Endothelial cell of umbilical vein (primary cell): ENCODE measurements at regions not wholly inside any gene's neighbourhood (a gene's known extent, or its start where the extent isn't known, plus 50 kb on each side); places are given as distances from the start of the nearest gene placed in this dataset.

Experiments
- BruUV-seq: library from RNA; stranded (reverse); fragments of 400-500 nt; replicated peaks from 2 replicates; lab custom pipeline; 2021; lab: Mats Ljungman, UMichigan
- CTCF ChIA-PET: fragments of 300-600, 350-600 bp; sonication (Branson Sonifier 250); formaldehyde crosslinking; loops from one replicate; lab custom pipeline; 2021; ENCODE audit warnings: antibody characterized with exemption, inconsistent platforms; lab: Charles Lee
- POLR2A ChIA-PET: fragments of 300-600, 350-600 bp; sonication (Branson Sonifier 250); formaldehyde crosslinking; loops from one replicate; lab custom pipeline; 2021; ENCODE audit warnings: antibody characterized with exemption, inconsistent platforms; lab: Charles Lee
- DNase-seq: peaks from one replicate; pipeline ENCODE4 v3.0.0-alpha.2; 2011; ENCODE audit warnings: low read depth, low spot score
- FAIRE-seq: peaks from 2 replicates; lab custom pipeline; 2011; peaks lifted over from hg19 to GRCh38; lab: Jason Lieb, UNC
- H2AFZ ChIP-seq: 2 replicates; pipeline ENCODE4 v1.6.0; 2012; ENCODE audit warnings: low read depth, low read length, control low read depth, inconsistent platforms
- H3K27ac ChIP-seq: 2 replicates; pipeline ENCODE4 v1.5.1; 2011; ENCODE audit warnings: low read depth, mild to moderate bottlenecking, control low read depth, low read length, moderate library complexity; ENCODE audit not compliant: insufficient read depth
- H3K27me3 ChIP-seq, 2 experiments: 2 replicates each; pipeline versions ENCODE4 v1.6.0 to v1.6.1; 2011; ENCODE audit warnings: low read length in 2 of 2, mixed read lengths in 1 of 2; ENCODE audit not compliant: control insufficient read depth in 2 of 2, insufficient read depth in 2 of 2
- H3K36me3 ChIP-seq, 2 experiments: 2 replicates in 1 of 2; 3 replicates in 1 of 2; pipeline ENCODE4 v1.5.1; 2011; ENCODE audit warnings: low read length in 2 of 2, mild to moderate bottlenecking in 1 of 2, moderate library complexity in 1 of 2; ENCODE audit not compliant: control insufficient read depth in 2 of 2, insufficient read depth in 2 of 2; ENCODE audit errors: extremely low read depth in 1 of 2
- H3K4me1 ChIP-seq: 3 replicates; pipeline ENCODE4 v1.5.1; 2011; ENCODE audit warnings: mild to moderate bottlenecking, low read length; ENCODE audit not compliant: control insufficient read depth, insufficient read depth; ENCODE audit errors: extremely low read depth
- H3K4me2 ChIP-seq: 2 replicates; pipeline ENCODE4 v1.6.1; 2011; ENCODE audit warnings: low read length, control low read depth, mixed read lengths; ENCODE audit not compliant: insufficient read depth
- H3K4me3 ChIP-seq, 3 experiments: fragments of 200-600 bp in 1 of 3; sonication (generic), shearing (Covaris generic) in 1 of 3; replicated peaks in 1 of 3; 2 replicates each; pipeline ENCODE4 v1.5.1; 2011 to 2016; ENCODE audit warnings: control low read depth in 3 of 3, low read length in 3 of 3, mild to moderate bottlenecking in 2 of 3, inconsistent platforms in 1 of 3, low read depth in 1 of 3, moderate library complexity in 1 of 3; ENCODE audit not compliant: insufficient read depth in 1 of 3
- H3K79me2 ChIP-seq: 2 replicates; pipeline ENCODE4 v1.6.0; 2012; ENCODE audit warnings: low read length, inconsistent platforms; ENCODE audit not compliant: control insufficient read depth, insufficient read depth
- H3K9ac ChIP-seq: replicated peaks from 2 replicates; pipeline ENCODE3; 2011; ENCODE audit warnings: low read length, control low read depth; ENCODE audit not compliant: insufficient read depth; ENCODE audit errors: extremely low read depth
- H3K9me1 ChIP-seq: replicated peaks from 3 replicates; pipeline ENCODE4 v1.6.0; 2011; ENCODE audit warnings: mild to moderate bottlenecking, low read length; ENCODE audit not compliant: control insufficient read depth, insufficient read depth; ENCODE audit errors: extremely low read depth
- H3K9me3 ChIP-seq: replicated peaks from 2 replicates; pipeline ENCODE4 v1.5.1; 2012; ENCODE audit warnings: low read length, inconsistent platforms; ENCODE audit not compliant: control insufficient read depth, insufficient read depth
- H4K20me1 ChIP-seq: replicated peaks from 2 replicates; pipeline ENCODE3; 2011; ENCODE audit warnings: mild to moderate bottlenecking, low read length; ENCODE audit not compliant: control insufficient read depth, insufficient read depth; ENCODE audit errors: extremely low read depth
- CTCF ChIP-seq, 2 donors: IDR thresholded peaks; 1 replicate in 1 of 2; 2 replicates in 1 of 2; pipeline ENCODE4 v1.5.1; 2011; ENCODE audit warnings: low read length in 2 of 2, mild to moderate bottlenecking in 2 of 2, moderate library complexity in 2 of 2, control low read depth in 1 of 2, inconsistent platforms in 1 of 2, low read depth in 1 of 2; ENCODE audit not compliant: insufficient read depth in 1 of 2; ENCODE audit errors: extremely low read depth in 1 of 2
- EZH2 ChIP-seq: IDR thresholded peaks from 2 replicates; pipeline ENCODE4 v1.6.1; 2012; ENCODE audit warnings: borderline replicate concordance, low read depth, mild to moderate bottlenecking, moderate library complexity, low read length, inconsistent platforms; ENCODE audit not compliant: severe bottlenecking
- GATA2 ChIP-seq: IDR thresholded peaks from 2 replicates; pipeline ENCODE4 v1.7.0; 2011; ENCODE audit warnings: low read depth, mild to moderate bottlenecking, moderate library complexity, mixed read lengths, low read length; ENCODE audit not compliant: insufficient read length, insufficient read depth
- JUN ChIP-seq: IDR thresholded peaks from 2 replicates; pipeline ENCODE4 v1.6.1; 2011; ENCODE audit warnings: borderline replicate concordance, low read depth; ENCODE audit not compliant: insufficient read length, insufficient read depth
- MYC ChIP-seq: IDR thresholded peaks from one replicate; pipeline ENCODE4 v1.6.1; 2011; ENCODE audit warnings: mild to moderate bottlenecking, low read depth, low read length
- POLR2A ChIP-seq: IDR thresholded peaks from 2 replicates; pipeline ENCODE4 v1.6.1; 2012; ENCODE audit warnings: low read depth, mild to moderate bottlenecking, control low read depth, low read length
- POLR2AphosphoS5 ChIP-seq: IDR thresholded peaks from 2 replicates; pipeline ENCODE4 v1.6.1; 2012; ENCODE audit warnings: low read depth, mild to moderate bottlenecking, control low read depth, low read length, moderate library complexity; ENCODE audit not compliant: insufficient read depth
- dilution Hi-C: fragments of 300-500 bp; cut with MboI; formaldehyde crosslinking; loops from one replicate; pipeline ENCODE4 v1.15.0; 2019; ENCODE audit warnings: low sequenced_read_pairs; ENCODE audit not compliant: extremely low pct_ligation_motif_present
- intact Hi-C: fragments of 100-400 bp; cut with micrococcal nuclease; formaldehyde crosslinking; loops from one replicate; pipeline ENCODE4 v1.10.0; 2022

GRCh38 chr13:50740052-50740741 is 103.3 kb downstream of the DLEU7 start:
- no peak overlapping the region for H3K9ac ChIP-seq
- ChIA-PET CTCF (interaction anchor here (0.7 kb wide), 1 partner anchor 167 kb away, joined by 3 read pairs; no protein-coding TSS in a partner anchor), POLR2A (interaction anchor here (0.5 kb wide), 1 partner anchor 777 kb away, joined by 4 read pairs; no protein-coding TSS in a partner anchor)
- no peak for FAIRE-seq
- no peak for TF ChIP-seq EZH2
- TF ChIP-seq MYC = no peak
- TF ChIP-seq POLR2A = no peak
- no peak overlapping the region for H3K4me2 ChIP-seq
- no peaks in the 10 kb centered on the region for H4K20me1 ChIP-seq
- DNase-seq = no peak
- no peaks in the 10 kb centered on the region for H3K9me3 ChIP-seq
- peaks cover 8 to 9% of the 10 kb centered on the region in 2 experiments for H3K27me3 ChIP-seq
- dilution Hi-C loops = no loop called here
- H3K9me1 ChIP-seq = no peaks in the 10 kb centered on the region
- H3K27ac ChIP-seq = no peak overlapping the region
- no peaks in the 10 kb centered on the region for H3K4me1 ChIP-seq
- H3K4me3 ChIP-seq = no peak overlapping the region
- H3K36me3 ChIP-seq = no peaks in the 10 kb centered on the region
- H2AFZ ChIP-seq = no peak overlapping the region
- no TSS peak for BruUV-seq
- H3K79me2 ChIP-seq = no peaks in the 10 kb centered on the region
- intact Hi-C loops = no loop called here

GRCh38 chr13:50742353-50742752 is 101.1 kb downstream of the DLEU7 start:
- dilution Hi-C loops (no loop called here), intact Hi-C loops (no loop called here)
- no peaks in the 10 kb centered on the region for H3K79me2 ChIP-seq
- H3K4me1 ChIP-seq = no peaks in the 10 kb centered on the region
- H2AFZ ChIP-seq = no peak overlapping the region
- TF ChIP-seq GATA2 = no peak
- no peak for TF ChIP-seq POLR2A
- TF ChIP-seq MYC = no peak
- no peak for TF ChIP-seq JUN
- no peak for TF ChIP-seq EZH2
- no peak for TF ChIP-seq POLR2AphosphoS5
- TF ChIP-seq CTCF (IDR thresholded peaks at IDR 0.05; ENCODE audit: extremely low read depth in 1 of 2, insufficient read depth in 1 of 2, low read depth in 1 of 2, low read length in 2 of 2) = no peak
- no peak overlapping the region for H3K4me3 ChIP-seq
- no TSS peak for BruUV-seq
- FAIRE-seq (no peak), DNase-seq (no peak)
- peaks cover 8 to 10% of the 10 kb centered on the region in 2 experiments for H3K27me3 ChIP-seq
- ChIA-PET CTCF (no interaction called here), POLR2A (no interaction called here)
- H3K9me1 ChIP-seq = no peaks in the 10 kb centered on the region
- H3K36me3 ChIP-seq = no peaks in the 10 kb centered on the region
- no peak overlapping the region for H3K9ac ChIP-seq
- H3K4me2 ChIP-seq = no peak overlapping the region
- H3K9me3 ChIP-seq = no peaks in the 10 kb centered on the region
- H4K20me1 ChIP-seq = no peaks in the 10 kb centered on the region
- H3K27ac ChIP-seq = no peak overlapping the region
